Nephron (organoid): ENCODE measurements at regions not wholly inside any gene's neighbourhood (a gene's known extent, or its start where the extent isn't known, plus 50 kb on each side); places are given as distances from the start of the nearest gene placed in this dataset.

Source experiments
- H3K27ac Mint-ChIP-seq, 3 experiments: 2 replicates each; pipeline ENCODE4 v1.8.0; 2020; ENCODE audit warnings: mixed read lengths in 3 of 3, mild to moderate bottlenecking in 2 of 3, moderate library complexity in 1 of 3
- H3K27me3 Mint-ChIP-seq: 2 replicates; pipeline ENCODE4 v1.8.0; 2021; ENCODE audit warnings: low read depth, mild to moderate bottlenecking, moderate library complexity, mixed read lengths
- H3K36me3 Mint-ChIP-seq: 2 replicates; pipeline ENCODE4 v1.8.0; 2020; ENCODE audit warnings: low read depth, mixed read lengths
- H3K4me1 Mint-ChIP-seq: 2 replicates; pipeline ENCODE4 v1.8.0; 2020; ENCODE audit warnings: mixed read lengths
- H3K4me3 Mint-ChIP-seq, 3 experiments: 2 replicates each; pipeline ENCODE4 v1.8.0; 2020; ENCODE audit warnings: mild to moderate bottlenecking in 3 of 3, mixed read lengths in 3 of 3, moderate library complexity in 2 of 3
- H3K9me3 Mint-ChIP-seq: 2 replicates; pipeline ENCODE4 v1.8.0; 2020; ENCODE audit warnings: mixed read lengths
- CTCF ChIP-seq, 3 experiments: fragments of 200-600 bp; sonication (generic); IDR thresholded peaks; one replicate each; pipeline ENCODE4 v1.5.0; 2021; ENCODE audit warnings: antibody characterized with exemption in 3 of 3; ENCODE audit not compliant: unreplicated experiment in 3 of 3

GRCh38 chr2:133836691-133837345 lies 268.6 kb upstream of the NCKAP5 start:
- TF ChIP-seq CTCF (IDR thresholded peaks at IDR 0.05; ENCODE audit: unreplicated experiment in 3 of 3) = no peak
- peaks cover 6% of the 10 kb centered on the region for H3K9me3 Mint-ChIP-seq
- no peak overlapping the region for H3K4me3 Mint-ChIP-seq
- H3K27ac Mint-ChIP-seq = no peak overlapping the region
- peaks cover 16% of the 10 kb centered on the region for H3K4me1 Mint-ChIP-seq
- no peaks in the 10 kb centered on the region for H3K36me3 Mint-ChIP-seq
- peaks cover 9% of the 10 kb centered on the region for H3K27me3 Mint-ChIP-seq

GRCh38 chr2:133837441-133838094 lies 269.3 kb upstream of the NCKAP5 start:
- H3K4me1 Mint-ChIP-seq = peaks cover 23% of the 10 kb centered on the region
- H3K27ac Mint-ChIP-seq = peak overlapping the region in 1 of 3 experiments; percentile 53
- H3K4me3 Mint-ChIP-seq = no peak overlapping the region
- H3K9me3 Mint-ChIP-seq = peaks cover 6% of the 10 kb centered on the region
- H3K36me3 Mint-ChIP-seq = no peaks in the 10 kb centered on the region
- TF ChIP-seq CTCF (IDR thresholded peaks at IDR 0.05; ENCODE audit: unreplicated experiment in 3 of 3) = no peak
- peaks cover 9% of the 10 kb centered on the region for H3K27me3 Mint-ChIP-seq

GRCh38 chr2:133838642-133839365 lies 270.5 kb upstream of the NCKAP5 start:
- peaks cover 28% of the 10 kb centered on the region for H3K4me1 Mint-ChIP-seq
- H3K27me3 Mint-ChIP-seq = peaks cover 9% of the 10 kb centered on the region
- H3K9me3 Mint-ChIP-seq = peaks cover 6% of the 10 kb centered on the region
- H3K27ac Mint-ChIP-seq = peak overlapping the region in 1 of 3 experiments; percentile 74
- H3K4me3 Mint-ChIP-seq = no peak overlapping the region
- TF ChIP-seq CTCF (IDR thresholded peaks at IDR 0.05; ENCODE audit: unreplicated experiment in 3 of 3) = no peak
- no peaks in the 10 kb centered on the region for H3K36me3 Mint-ChIP-seq

- Mint-ChIP-seq H3K36me3 (no peaks in the 10 kb centered on the region), H3K4me3 (no peak overlapping the region), H3K4me1 (peaks cover 34% of the 10 kb centered on the region), H3K9me3 (no peaks in the 10 kb centered on the region), H3K27me3 (peaks cover 9% of the 10 kb centered on the region), H3K27ac (no peak overlapping the region)
- no peak for TF ChIP-seq CTCF (IDR thresholded peaks at IDR 0.05; ENCODE audit: unreplicated experiment in 3 of 3)
Observed at GRCh38 chr2:133839677-133840076, 271.4 kb upstream of the NCKAP5 start.

- peaks cover 9% of the 10 kb centered on the region for H3K27me3 Mint-ChIP-seq
- H3K27ac Mint-ChIP-seq = peak overlapping the region in 2 of 3 experiments; percentile 10 to 51
- TF ChIP-seq CTCF (IDR thresholded peaks at IDR 0.05; ENCODE audit: unreplicated experiment in 3 of 3) = no peak
- H3K9me3 Mint-ChIP-seq = no peaks in the 10 kb centered on the region
- H3K36me3 Mint-ChIP-seq = no peaks in the 10 kb centered on the region
- H3K4me3 Mint-ChIP-seq = no peak overlapping the region
- peaks cover 34% of the 10 kb centered on the region for H3K4me1 Mint-ChIP-seq
Observed at GRCh38 chr2:133840761-133841160, 272.5 kb upstream of the NCKAP5 start.
